GM19239 (cell line): ENCODE measurements at regions not wholly inside any gene's neighbourhood (a gene's known extent, or its start where the extent isn't known, plus 50 kb on each side); places are given as distances from the start of the nearest gene placed in this dataset.

Experiments used
- DNase-seq: peaks from one replicate; pipeline ENCODE4 v3.0.0; 2011; ENCODE audit warnings: low spot score; ENCODE audit not compliant: insufficient read length
- FAIRE-seq: peaks from 2 replicates; lab custom pipeline; 2011; peaks lifted over from hg19 to GRCh38; lab: Jason Lieb, UNC

DNA sequence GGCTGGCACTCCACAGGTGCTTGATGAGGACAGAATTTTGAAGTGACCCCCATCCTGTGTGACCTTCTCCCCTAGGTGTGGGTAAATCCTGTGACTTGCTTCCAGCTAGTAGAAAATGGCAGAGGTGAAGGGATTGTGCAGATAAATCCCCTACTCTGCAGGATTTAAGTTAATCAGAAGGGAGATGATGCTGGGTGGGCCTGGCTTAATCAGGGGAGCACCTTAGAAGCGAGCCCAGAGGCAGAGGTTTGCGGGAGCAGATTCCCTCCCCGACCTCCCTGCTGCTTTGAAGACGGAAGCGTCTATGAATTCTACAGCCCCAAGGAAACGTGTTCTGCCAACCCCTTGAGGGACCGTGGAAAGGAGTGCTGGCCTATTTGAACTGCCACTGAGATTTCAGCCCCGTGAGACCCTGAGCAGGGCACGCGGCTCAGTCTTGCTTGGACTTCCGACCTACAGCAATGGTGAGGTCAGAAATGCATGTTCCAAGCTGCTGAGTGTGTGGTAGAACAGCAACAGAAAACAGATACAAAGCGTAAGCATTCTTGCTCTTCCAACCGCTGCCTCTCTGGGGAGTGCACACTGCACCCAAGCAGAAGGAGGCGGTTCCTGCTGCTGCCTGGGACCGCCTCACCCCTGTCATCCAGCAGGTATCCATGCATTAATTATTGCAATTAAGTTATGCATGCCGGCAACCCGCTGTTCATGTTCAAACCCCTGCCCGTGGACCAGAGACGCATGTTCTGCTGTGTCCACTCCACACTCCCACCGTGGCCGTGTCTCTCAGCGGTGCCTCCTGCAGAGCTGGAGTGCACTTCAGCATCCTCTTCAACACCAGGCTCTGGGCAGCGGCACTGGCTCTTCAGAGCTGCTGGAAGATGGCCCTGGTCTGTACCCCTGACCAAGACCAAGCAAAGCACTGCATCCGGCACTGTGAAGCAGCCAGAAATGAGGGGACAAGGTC is 54.6 kb upstream of the RXRA start:
- DNase-seq (no peak), FAIRE-seq (no peak)

- DNase-seq (no peak), FAIRE-seq (no peak)
Measured at GRCh38 chr9:134272302-134273023, 53.8 kb upstream of the RXRA start.

GRCh38 chr9:134273647-134274046 is 52.6 kb upstream of the RXRA start:
- DNase-seq, result no peak
- no peak for FAIRE-seq

GRCh38 chr9:134275375-134275774 is 50.9 kb upstream of the RXRA start:
- DNase-seq (no peak), FAIRE-seq (no peak)

DNA sequence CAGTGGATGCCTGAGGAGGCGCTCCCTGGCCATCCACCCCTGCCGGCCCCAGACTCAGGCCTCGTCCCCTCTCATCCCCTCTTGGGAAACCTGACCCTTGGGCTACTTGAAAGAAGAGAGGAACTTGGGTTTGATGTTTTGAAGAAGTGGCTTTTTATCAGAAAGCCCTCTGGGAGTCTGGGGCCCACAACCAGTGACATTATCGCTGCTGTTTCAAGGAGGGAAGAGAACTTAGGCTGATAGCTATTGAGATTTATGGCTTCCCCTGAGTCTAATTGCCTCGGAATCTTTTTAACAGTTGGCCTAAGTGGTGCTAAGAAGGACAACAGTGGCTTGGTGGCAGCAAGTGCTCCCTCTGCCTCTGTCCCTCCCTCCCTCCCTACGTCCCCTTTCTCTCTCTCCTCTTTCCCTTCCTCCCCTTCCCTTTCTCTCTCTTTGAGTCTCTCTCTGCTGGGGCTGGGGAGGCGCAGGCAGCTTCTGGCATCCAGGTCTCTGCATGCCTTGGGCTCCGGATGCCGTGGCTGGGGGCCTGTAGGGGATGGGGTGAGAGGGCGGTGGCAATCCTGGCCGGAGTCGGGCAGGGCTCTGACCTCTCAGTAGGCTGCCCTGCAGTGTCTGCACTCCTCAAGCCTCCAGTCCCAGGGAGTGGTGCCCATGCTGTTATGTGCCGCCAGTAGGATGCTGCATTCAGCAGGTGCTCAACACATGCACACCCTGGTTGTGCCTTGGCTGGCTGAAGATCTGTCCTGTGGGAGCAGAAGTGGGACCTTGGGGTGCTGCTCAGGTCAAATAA is 49.6 kb upstream of the RXRA start:
- DNase-seq (no peak), FAIRE-seq (no peak)
